Hepatocyte (in vitro differentiated cells): ENCODE measurements at regions not wholly inside any gene's neighbourhood (a gene's known extent, or its start where the extent isn't known, plus 50 kb on each side); places are given as distances from the start of the nearest gene placed in this dataset.

Experiments
- CTCF ChIP-seq: fragments of 200-600 bp; sonication (generic); IDR thresholded peaks from 2 replicates; pipeline ENCODE4 v1.5.1; 2016; ENCODE audit warnings: antibody characterized with exemption, mild to moderate bottlenecking; ENCODE audit not compliant: poor library complexity
- EZH2phosphoT487 ChIP-seq: fragments of 200-600 bp; sonication (generic); IDR thresholded peaks from one replicate; pipeline ENCODE4 v1.6.1; 2018; ENCODE audit warnings: antibody characterized with exemption, mild to moderate bottlenecking, low read depth, moderate library complexity; ENCODE audit not compliant: unreplicated experiment, severe bottlenecking

GRCh38 chr1:238312969-238313368, 422.2 kb upstream of the ZP4 start:
- no peak for TF ChIP-seq CTCF
- TF ChIP-seq EZH2phosphoT487 = no peak
